Stimulated activated CD4-positive, alpha-beta T cell treated with anti-CD3 and anti-CD28 coated beads, TNF-alpha, amount 100 ng/mL, for 24 hours (primary cell): ENCODE measurements at regions not wholly inside any gene's neighbourhood (a gene's known extent, or its start where the extent isn't known, plus 50 kb on each side); places are given as distances from the start of the nearest gene placed in this dataset.

ENCODE experiments used
- DNase-seq, 3 experiments: peaks; one replicate each; pipeline ENCODE4 v3.0.0-alpha.2; 2020; ENCODE audit warnings: low read depth in 3 of 3

GRCh38 chr3:59411694-59412093 lies 361.9 kb upstream of the CFAP20DC start:
- DNase-seq: no peak

- no peak for DNase-seq
Measured at GRCh38 chr3:59411186-59411585, 361.4 kb upstream of the CFAP20DC start.

GRCh38 chr3:59408047-59408624 lies 358.3 kb upstream of the CFAP20DC start:
- DNase-seq: no peak

GRCh38 chr3:59407425-59407824 lies 357.6 kb upstream of the CFAP20DC start:
- no peak for DNase-seq

- no peak for DNase-seq
Measured at GRCh38 chr3:59406943-59407342, 357.1 kb upstream of the CFAP20DC start.

- DNase-seq: no peak
Measured at GRCh38 chr3:59404851-59405250, 355.0 kb upstream of the CFAP20DC start.

- no peak for DNase-seq
Measured at GRCh38 chr3:59404064-59404463, 354.2 kb upstream of the CFAP20DC start.

- DNase-seq: no peak
Measured at GRCh38 chr3:59401924-59402323, 352.1 kb upstream of the CFAP20DC start.

- DNase-seq: no peak
Measured at GRCh38 chr3:59392116-59392515, 342.3 kb upstream of the CFAP20DC start.

- DNase-seq: no peak
Measured at GRCh38 chr3:59391131-59391530, 341.3 kb upstream of the CFAP20DC start.

GRCh38 chr3:59388555-59389270 lies 338.9 kb upstream of the CFAP20DC start:
- DNase-seq: no peak

GRCh38 chr3:59386165-59386564 lies 336.3 kb upstream of the CFAP20DC start:
- DNase-seq: no peak

GRCh38 chr3:59385547-59385946 lies 335.7 kb upstream of the CFAP20DC start:
- no peak for DNase-seq

- DNase-seq: no peak
Measured at GRCh38 chr3:59381282-59381681, 331.5 kb upstream of the CFAP20DC start.

- no peak for DNase-seq
Measured at GRCh38 chr3:59380146-59380545, 330.3 kb upstream of the CFAP20DC start.

GRCh38 chr3:59374818-59375211 lies 325.0 kb upstream of the CFAP20DC start:
- DNase-seq: no peak

GRCh38 chr3:59374091-59374817 lies 324.4 kb upstream of the CFAP20DC start:
- no peak for DNase-seq

GRCh38 chr3:59372346-59372745 lies 322.5 kb upstream of the CFAP20DC start:
- no peak for DNase-seq

GRCh38 chr3:59368900-59369675 lies 319.3 kb upstream of the CFAP20DC start:
- no peak for DNase-seq

GRCh38 chr3:59367150-59367549 lies 317.3 kb upstream of the CFAP20DC start:
- no peak for DNase-seq

GRCh38 chr3:59366218-59366617 lies 316.4 kb upstream of the CFAP20DC start:
- DNase-seq: no peak

- DNase-seq: no peak
Measured at GRCh38 chr3:59364496-59364895, 314.7 kb upstream of the CFAP20DC start.
